Stimulated activated CD8-positive, alpha-beta memory T cell treated with anti-CD3 and anti-CD28 coated beads, Interleukin-12 subunit alpha, Interleukin-12 subunit beta, amount 100 ng/mL, for 4 hours (primary cell): ENCODE measurements at regions not wholly inside any gene's neighbourhood (a gene's known extent, or its start where the extent isn't known, plus 50 kb on each side); places are given as distances from the start of the nearest gene placed in this dataset.
"Not testable (repeated sequence)": the region's sequence is repeated elsewhere in the genome, so short reads cannot be mapped to it uniquely, and the experiment has no call there.

ENCODE experiments used
- DNase-seq: peaks from one replicate; pipeline ENCODE4 v3.0.0-alpha.2; 2020; ENCODE audit warnings: low read depth

DNA sequence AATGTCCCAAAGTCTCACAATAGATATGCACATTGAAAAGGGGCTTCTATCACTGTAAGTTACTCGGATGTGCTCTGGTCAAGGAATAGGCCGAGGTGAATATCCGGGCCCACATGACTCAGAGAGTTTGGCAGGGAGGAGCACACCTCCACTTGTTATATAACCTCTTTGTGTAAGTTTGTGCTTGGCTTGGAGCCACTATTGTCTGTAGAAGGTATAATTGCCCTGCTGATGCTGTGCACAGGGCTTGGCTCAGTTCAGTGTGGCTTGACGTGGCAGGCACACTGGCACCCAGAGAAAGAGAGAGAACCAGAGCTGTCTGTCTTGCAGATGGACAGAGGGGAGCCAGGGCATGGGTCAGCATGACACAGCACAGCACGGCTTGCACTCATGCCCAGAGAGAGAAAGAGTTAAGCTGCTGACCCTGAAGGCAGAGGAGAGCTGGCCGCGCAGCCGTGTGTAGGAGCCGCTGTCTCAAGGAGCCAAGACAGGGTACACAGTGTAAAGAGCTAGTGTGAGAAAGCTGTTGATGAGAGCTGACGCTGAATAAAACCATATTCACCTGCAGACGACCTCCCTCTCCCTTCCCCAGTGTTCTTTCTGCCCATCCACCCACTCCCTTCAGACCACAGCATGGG is 482.5 kb downstream of the C6orf118 start:
- DNase-seq: no peak

DNA sequence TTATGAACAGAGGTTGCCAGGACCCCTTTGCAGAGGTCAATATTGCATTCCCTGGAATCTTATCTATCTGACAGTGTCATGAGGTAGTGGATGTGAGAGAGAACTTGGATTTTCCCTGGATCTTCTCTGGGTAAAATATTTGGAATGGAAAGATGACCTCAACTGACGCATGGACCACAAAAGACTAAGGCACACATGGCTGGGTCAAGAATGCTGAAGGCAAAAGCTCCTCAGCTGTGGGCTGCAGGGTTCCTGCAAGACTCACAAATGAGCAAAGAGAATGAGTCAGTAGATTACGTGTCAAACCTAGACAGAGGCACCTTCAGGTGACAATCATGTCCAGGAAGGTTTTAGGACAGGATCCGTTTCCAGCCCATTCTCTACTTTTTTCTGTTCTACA is 484.0 kb downstream of the C6orf118 start:
- no peak for DNase-seq

DNA sequence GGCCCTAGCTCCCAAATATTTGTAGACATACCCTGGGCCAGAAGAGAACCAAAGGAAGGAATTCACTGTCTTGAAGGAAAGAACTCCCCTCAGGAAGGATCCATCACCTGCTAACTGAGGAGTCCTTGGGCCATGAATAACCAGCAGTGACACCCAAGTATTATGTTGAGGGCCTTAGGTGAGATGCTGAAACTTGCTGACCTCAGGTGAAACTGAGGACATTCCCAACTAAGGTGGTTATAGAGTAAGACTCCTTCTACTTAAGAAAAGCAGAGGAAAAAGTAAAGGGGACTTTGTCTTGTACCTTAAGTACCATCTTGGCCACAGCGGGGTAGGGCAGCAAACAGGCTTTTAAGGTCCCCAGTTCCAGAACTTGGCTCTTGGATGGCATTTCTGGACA is 491.7 kb downstream of the C6orf118 start:
- no peak for DNase-seq

DNA sequence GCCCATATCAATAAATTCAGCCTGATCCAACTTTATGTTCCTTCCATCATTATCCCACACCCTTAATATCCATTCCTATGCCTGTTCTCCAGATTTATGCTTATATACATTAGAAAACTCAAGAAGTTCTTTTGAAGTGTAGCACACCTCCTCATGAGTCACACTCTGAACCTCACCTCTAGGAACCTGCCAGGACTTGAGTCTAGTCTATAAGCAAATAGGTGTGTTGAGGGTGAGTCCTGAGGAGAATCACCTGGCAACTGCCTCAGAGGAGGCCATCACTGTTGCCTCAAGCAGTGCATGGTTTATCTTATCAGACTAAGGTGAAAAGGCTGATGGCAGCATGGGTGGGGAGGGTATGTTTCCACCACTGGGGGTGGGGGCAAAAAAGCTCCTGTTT is 496.7 kb downstream of the C6orf118 start:
- DNase-seq: no peak

DNA sequence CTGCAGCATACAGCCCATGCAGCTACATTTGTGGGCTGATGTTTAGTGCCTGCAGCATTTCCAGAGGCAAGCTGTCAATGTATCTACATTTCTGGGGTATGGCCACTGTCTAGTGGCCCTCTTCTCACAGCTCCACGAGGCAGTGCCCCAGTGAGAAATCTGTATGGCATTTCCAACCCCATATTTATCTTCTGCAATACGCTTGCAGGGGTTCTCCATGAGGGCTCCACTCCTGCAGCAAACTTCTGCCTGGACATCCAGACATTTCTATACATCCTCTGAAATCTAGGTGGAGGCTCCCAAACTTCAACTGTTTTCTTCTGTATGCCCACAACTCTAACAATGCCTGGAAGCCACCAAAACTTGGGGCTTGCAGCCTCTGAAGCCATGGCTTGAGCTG is 502.3 kb downstream of the C6orf118 start:
- no peak for DNase-seq

DNA sequence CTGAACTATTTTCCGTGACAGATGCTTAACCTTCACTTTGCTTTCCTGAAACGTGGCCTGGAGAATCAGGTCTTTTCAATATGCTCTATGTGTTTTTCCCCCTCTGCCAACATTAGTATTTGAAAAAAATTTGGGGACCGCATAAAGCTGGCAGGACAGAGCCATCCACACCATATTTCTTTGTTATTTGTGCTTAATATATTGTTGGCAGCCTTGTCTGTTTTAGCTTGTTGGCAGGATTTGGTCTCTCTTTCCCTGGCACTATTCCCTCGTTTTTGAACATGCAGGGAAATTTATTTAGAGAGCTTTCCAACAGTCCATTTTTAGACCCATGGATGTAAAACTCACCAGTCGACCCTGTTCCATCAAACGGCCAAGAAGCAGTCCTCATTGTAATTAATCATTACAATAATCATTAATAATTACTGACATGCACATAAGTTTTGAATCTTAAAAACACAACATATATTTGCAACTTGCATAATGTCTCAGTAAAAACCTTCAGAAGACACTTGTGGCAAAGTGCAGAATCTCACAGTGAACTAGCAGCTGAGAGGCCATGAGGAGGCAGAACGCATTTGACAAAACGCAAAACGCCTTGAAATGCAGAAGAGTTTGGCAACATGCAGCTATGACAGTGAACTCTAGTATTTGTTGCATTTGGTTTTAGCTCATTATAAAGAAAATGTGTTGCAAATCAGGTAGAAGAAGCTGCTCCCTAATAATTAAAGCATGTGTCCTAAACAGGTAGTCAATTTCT is 514.2 kb downstream of the C6orf118 start:
- DNase-seq: no peak

DNA sequence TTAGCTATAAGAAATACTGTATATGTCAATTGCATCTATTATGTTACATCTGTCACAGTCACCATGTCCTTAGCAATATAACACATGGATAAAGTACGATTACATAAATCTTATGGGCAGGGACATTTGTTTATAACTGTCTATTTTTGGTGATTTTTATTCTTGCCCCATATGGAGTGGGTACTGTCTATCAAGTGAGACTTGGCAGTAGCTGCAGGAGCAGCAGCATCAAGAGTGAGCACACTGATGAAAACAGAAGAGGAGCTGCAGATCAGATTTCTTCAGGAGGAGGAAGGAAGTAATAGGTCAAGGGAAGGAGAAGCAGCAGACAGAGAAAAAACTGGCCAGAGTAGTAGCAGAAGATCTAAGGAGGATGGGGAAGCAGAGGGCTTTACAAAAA is 516.7 kb downstream of the C6orf118 start:
- no peak for DNase-seq

DNA sequence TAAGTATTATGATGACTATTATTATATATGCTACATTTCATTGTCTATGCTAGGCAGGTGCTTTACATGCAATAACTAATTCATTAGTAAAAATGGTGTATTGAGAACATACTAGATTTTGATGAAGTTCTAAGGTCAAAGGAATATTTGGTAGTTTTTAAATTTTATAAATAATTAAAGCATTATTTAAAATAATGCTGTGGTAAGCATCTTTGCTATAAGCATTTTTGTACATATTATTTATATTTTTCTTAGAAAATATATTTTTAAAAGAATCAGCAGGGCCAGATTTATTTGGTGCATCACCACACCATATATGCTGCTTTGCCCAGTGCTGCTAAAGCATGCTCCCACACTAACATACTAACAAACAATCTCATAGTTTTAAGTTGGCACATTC is 517.9 kb downstream of the C6orf118 start:
- no peak for DNase-seq

DNA sequence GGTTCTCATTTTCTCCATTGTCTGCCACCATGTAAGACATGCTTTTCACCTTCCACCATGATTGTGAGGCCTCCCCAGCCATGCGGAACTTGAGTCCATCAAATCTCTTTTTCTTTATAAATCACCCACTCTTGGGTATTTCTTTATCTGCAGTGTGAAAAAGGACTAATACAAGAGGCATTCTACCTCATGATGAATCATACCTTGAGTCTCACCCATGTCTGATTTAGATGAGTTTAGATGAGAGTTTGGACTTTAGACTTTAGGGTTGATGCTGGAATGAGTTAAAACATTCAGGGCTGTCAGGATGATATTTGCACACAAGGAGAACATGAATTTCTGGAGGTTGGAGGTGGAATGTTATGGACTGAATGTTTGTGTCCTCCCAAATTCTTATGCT is 545.6 kb downstream of the C6orf118 start:
- no peak for DNase-seq

DNA sequence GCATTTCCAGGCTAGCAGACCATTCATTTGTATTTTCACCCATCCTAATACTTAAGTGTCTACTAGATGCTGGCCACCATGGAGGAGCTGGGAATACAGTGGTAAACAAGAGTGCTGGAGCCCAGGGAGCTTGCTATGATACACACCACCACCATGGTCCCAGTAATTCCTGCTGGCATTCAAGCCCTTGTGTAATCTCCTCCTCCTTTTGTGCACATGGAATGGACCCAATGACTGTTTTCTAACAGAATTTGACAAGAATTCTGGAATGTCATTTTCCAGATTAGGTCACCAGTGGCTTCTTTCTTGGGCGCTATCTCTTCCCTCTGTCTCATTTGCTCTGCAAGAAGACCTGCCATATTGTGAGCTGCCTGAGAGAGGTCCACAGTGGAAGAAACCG is 552.0 kb downstream of the C6orf118 start:
- no peak for DNase-seq

DNA sequence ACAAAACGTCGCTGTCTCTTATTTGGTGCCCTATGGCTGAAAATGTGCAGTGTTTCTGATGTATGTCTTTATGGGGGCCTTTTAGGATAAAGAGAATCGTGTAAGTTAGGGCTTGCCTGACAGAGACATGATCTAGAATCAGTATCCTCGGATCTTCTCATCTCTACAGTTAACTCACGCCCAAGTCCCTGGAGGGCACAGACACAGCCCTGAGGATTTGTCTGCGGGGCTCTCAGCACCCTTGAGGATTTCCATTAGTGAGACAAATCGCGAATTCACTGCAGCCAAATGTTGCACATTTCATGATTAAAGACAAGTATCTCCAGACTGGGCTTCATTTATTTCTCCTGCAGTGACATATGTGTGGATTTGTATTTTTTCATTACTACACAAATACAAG is 552.7 kb downstream of the C6orf118 start:
- DNase-seq: no peak

DNA sequence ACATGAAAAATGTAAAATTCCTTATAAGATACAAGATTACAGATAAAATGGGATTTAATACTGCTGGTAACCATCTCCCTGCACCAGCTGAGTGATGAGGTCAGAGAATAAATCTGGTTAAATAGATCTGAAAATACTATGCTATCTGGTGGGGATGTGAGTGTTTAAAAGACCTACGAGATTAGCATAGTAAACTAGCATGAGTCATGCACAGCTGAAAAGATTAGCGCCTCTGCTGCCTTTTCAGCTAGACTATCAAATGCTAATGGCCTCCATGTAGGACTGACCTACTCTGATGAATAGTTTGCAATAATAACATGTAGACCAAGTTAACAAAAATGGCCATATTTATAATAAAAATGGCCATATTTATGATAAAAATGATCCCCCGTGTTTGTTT is 553.3 kb downstream of the C6orf118 start:
- no peak for DNase-seq

DNA sequence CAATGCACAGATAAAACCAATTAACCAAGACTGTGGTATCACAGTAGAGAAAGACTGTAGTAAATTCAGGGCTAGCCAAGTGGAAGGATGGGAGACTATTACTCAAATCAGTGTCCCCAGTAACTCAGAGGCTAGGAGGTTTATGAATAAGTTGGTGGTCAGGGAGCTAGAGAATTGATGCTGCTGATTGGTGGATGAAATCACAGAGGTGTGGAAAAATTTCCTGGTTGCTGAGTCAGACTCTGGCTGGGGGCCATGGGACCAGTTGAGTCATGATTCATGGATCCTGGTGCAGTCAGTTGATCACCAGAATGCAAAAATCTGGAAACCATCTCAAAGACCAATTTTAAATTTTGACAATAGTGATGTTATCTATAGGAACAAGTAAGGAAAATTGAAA is 555.9 kb downstream of the C6orf118 start:
- no peak for DNase-seq

DNA sequence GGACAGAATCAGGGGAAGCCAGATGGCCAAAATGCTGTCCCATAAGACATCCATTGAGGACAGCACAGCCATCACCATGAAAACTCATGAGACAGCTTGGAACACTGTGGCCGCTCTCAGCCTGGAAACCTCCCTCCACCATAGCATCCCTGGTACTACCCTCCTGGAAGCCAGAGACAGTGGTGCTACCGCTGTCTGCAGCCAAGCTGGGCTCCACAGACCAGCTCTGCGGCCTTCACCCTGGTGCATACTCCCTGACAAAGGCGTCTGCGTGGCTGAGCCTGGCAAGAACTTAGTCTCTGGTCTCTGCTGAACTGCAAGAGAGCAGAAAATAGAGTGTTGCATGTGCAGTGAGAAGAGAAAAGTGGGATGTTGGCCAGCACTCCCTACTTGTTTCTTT is 558.0 kb downstream of the C6orf118 start:
- DNase-seq: no peak

DNA sequence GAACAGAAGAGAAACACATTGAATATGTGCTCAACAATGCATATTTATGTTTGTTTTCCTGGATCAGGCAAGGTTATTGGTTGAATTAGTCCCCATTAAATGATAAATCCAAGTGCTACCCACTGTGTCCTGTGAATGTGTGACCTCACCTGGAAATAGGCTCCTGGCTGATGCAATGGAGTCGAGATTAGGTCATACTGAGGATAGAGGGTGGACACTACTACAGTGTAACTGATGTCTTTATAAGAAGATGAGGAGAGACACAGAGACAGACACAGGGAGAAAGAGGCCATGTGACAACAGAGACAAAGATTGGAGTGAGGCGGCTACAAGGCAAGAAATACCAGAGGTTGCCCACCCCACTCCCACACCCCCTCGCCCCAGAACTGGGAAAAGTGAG is 559.3 kb downstream of the C6orf118 start:
- no peak for DNase-seq

DNA sequence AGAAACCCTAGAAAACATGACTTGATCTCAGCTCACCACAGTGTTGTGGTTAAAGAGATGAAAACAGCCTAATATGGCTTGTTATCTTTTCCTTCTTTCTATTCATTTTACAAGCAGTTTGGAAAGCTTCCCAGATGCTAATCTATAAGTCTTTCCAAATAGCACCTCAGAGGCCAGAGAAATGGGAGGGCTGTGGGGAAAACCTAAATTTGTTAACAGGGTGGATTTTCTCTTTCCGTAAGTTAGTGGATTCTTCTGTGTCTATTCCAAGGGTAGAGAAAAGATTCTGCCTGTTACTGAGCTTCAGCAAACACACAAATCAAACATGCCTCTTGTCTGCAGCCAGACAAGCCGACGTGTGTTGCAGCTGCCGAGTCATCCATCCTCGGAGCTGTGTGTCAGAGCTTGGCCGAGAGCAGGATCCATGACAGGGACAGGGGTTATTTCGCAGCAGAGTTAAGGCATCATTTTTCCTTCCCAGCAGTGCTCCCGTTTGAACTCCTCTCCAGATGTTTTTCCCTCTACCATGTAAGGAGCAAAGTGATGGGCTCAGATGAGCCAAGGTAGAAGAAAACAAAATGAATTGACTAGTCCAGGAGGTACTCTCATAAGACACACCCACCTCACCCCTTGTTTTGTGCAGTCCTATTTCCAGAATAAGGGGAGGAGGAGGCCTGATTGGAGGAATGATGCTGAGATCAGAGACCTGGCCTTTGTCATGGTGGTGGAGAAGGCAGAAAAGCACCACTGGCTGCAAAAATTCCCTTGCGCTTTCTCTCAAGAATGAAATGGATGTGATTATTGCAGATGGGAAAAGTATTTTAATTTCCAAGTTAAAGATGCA is 560.0 kb downstream of the C6orf118 start:
- no peak for DNase-seq

DNA sequence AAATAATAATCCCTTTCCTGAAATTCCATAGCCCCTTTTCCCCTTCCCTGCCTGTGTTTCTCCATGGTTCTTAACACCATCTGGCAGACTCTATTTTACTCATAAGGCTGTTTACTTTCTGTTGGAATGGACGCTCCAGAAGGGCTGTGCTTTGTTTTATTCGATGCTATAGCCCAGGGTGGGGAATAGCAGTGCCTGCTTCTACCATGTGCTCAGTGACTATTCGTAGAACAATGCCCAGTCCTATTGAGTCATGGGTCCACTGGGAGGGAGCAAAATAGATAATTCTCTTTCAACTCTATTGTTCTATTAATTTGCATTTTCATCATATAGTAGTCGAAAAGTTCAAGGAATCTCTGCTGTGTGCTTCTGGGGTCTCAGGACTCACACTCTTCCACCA is 565.1 kb downstream of the C6orf118 start:
- DNase-seq: no peak

DNA sequence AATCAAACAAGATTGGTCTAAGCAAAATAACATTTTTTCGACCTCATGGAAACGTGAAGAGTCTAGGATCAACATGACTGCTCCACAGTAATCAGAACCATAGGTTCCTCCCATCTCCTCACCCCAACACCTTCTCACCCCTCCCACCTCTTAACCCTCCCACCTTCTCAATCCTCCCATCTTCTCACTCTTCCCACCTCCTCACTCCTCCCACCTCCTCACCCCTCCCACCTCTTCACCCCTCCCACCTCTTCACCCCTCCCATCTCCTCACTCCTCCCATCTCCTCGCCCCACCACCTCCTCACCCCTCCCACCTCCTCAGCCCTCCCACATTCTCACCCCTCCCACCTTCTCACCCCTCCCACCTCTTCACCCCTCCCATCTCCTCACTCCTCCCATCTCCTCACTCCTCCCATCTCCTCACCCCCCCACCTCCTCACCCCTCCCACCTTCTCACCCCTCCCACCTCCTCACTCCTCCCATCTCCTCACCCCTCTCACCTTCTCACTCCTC is 567.4 kb downstream of the C6orf118 start:
- no peak for DNase-seq

DNA sequence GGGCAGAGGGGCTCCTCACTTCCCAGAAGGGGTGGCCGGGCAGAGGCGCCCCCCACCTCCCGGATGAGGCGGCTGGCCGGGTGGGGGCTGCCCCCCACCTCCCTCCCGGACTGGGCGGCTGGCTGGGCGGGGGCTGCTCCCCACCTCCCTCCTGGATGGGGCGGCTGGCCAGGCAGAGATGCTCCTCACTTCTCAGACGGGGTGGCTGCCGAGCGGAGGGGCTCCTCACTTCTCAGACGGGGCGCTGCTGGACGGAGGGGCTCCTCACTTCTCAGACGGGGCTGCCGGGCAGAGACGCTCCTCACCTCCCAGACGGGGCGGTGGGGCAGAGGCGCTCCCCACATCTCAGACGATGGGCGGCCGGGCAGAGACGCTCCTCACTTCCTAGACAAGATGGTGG is 573.3 kb downstream of the C6orf118 start:
- DNase-seq: not testable (repeated sequence)

DNA sequence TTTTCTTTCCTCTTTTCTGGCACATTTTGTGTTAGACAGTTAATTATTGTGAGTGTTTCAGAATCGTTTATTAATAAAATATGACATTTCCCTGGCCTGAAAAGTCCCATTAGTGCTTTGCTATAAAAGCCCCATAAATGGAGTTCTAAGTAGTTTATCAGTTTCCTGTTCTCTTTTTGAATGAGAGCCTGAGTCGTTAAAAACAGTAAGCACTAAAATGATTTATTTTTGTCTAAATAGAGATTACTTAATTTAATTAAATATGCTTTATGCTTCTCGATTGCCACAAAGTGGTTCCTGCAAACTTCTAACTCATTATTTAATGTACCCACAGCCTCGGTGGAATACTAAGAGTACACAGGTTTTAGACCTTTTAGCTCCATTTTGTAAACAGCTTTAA is 577.9 kb downstream of the C6orf118 start:
- no peak for DNase-seq

DNA sequence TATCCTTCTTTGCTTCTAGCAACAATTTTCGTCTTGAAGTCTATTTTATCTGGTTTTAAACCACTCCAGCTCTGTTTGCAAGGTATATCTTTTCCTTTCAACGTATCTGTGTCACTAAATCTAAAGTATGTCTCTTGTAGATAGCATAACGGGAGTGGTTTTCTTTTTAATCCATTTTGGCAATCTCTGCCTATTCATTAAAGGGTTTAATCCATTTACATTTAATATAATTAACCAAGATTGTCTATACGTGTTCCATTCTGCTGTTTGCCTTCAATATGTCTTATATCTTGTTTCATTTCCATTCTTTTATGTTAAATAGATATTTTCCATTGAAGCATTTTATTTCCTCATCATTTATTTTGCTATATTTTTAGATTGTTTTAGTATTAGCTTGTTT is 587.9 kb downstream of the C6orf118 start:
- no peak for DNase-seq

DNA sequence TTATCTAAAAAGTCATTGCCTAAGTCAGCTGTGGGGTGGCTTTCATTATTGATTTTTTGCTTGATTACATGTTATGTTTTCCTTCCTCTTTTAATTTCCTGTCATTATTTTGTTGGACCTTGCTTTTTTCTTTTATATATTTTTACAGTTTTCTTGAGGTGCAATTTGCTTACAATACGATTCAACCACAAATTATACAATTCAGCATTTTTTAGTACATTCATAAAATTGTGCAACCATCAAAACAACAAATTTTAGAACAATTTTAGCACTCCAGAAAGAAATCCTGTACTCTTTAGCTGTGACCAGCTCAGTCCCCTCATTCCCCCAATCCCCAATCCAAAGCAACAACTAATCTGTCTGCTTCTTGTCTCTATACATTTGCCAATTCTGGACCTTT is 608.9 kb downstream of the C6orf118 start:
- DNase-seq: no peak

DNA sequence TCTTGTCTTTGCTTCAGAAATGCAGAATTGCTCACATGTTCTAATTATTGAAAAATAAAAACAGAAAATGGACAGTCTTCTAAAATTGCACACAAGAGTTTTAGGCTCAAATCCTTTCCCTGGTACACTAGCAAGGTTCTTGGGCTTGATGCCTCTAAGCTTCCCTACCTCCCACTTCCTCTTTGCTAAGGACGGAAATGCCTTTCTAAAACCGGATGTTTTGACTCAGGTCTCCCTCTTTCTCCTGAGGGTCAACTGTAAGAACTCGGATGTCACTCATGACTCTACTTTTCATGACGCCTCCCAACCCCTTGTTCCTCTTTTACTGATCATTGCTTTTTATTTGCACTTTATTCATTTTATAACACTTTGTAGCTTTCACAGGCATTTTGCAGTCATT is 613.5 kb downstream of the C6orf118 start:
- no peak for DNase-seq
